ENCODE measurements at regions not wholly inside any gene's neighbourhood (a gene's known extent, or its start where the extent isn't known, plus 50 kb on each side); places are given as distances from the start of the nearest gene placed in this dataset.

DNA sequence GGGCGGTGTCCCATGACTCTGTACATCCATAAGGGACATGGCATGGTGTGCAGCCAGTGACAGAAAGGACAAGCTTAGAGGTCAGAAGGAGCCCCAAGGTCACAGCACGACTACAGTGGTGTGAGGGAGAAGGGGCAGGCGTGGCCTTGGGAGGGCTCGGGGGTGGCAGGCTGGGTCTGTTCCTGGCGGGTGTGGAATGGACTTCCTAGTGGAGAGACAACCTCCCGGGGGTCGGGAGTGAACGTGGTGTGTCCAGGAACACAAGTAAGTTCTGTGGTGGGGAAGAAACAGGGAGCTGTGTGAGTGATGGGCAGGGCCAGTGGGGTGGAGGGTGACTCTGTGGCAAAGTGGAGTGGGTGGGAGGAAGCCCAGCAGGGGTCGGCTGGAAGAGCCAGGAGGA, 279.3 kb downstream of the TEX29 start:
- TF ChIP-seq, protein P1, sequence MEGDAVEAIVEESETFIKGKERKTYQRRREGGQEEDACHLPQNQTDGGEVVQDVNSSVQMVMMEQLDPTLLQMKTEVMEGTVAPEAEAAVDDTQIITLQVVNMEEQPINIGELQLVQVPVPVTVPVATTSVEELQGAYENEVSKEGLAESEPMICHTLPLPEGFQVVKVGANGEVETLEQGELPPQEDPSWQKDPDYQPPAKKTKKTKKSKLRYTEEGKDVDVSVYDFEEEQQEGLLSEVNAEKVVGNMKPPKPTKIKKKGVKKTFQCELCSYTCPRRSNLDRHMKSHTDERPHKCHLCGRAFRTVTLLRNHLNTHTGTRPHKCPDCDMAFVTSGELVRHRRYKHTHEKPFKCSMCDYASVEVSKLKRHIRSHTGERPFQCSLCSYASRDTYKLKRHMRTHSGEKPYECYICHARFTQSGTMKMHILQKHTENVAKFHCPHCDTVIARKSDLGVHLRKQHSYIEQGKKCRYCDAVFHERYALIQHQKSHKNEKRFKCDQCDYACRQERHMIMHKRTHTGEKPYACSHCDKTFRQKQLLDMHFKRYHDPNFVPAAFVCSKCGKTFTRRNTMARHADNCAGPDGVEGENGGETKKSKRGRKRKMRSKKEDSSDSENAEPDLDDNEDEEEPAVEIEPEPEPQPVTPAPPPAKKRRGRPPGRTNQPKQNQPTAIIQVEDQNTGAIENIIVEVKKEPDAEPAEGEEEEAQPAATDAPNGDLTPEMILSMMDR (optimal IDR thresholded peaks at IDR 0.05 in 1 of 3, IDR thresholded peaks at IDR 0.05 in 1 of 3, conservative IDR thresholded peaks at IDR 0.05 in 1 of 3; ENCODE audit: extremely low read depth in 1 of 3, insufficient read depth in 2 of 3, low read length in 3 of 3): no peak
- no peak for TF ChIP-seq EZH2 (IDR thresholded peaks at IDR 0.05; ENCODE audit: low read length)

All from keratinocyte (primary cell).